K562 (cell line): ENCODE measurements at regions not wholly inside any gene's neighbourhood (a gene's known extent, or its start where the extent isn't known, plus 50 kb on each side); places are given as distances from the start of the nearest gene placed in this dataset.

Experiments used
- CTBP1 ChIP-seq: fragments of 450-650 bp; IDR thresholded peaks from 2 replicates; pipeline ENCODE4 v1.6.1; 2016; ENCODE audit warnings: borderline replicate concordance
- EGR1 ChIP-seq: fragments of 450-650 bp; conservative IDR thresholded peaks from 2 replicates; pipeline ENCODE4 v1.6.1; 2017; ENCODE audit warnings: mild to moderate bottlenecking
- FOXJ3 ChIP-seq: sonication (generic); formaldehyde crosslinking; IDR thresholded peaks from 2 replicates; pipeline ENCODE4 v1.4.0; 2020; ENCODE audit warnings: mild to moderate bottlenecking, missing genetic modification reagents
- JUN ChIP-seq, 2 experiments: sonication (generic) in 1 of 2; formaldehyde crosslinking in 1 of 2; IDR thresholded peaks; 2 replicates each; pipeline versions ENCODE4 v1.6.1 to v1.8.0; 2012 to 2022; ENCODE audit warnings: borderline replicate concordance in 2 of 2, mild to moderate bottlenecking in 2 of 2, improper control_type of control experiment in 1 of 2, low read depth in 1 of 2, low read length in 1 of 2, missing genetic modification reagents in 1 of 2
- NR2C2 ChIP-seq, 2 experiments: fragments of 200-800 bp in 1 of 2; sonication (Bioruptor generic) in 1 of 2; sonication (generic) in 1 of 2; formaldehyde crosslinking in 1 of 2; IDR thresholded peaks; 2 replicates each; pipeline versions ENCODE4 v1.6.1 to v1.8.0; 2016 to 2022; ENCODE audit warnings: mild to moderate bottlenecking in 1 of 2, missing compliant biosample characterization in 1 of 2, missing genetic modification characterization in 1 of 2, missing genetic modification reagents in 1 of 2
- PYGO2 ChIP-seq: fragments of 450-650 bp; IDR thresholded peaks from 2 replicates; pipeline ENCODE4 v1.6.1; 2016; ENCODE audit warnings: mild to moderate bottlenecking, missing genetic modification characterization, moderate library complexity, missing compliant biosample characterization
- RNF2 ChIP-seq: sonication (generic); IDR thresholded peaks from 2 replicates; pipeline ENCODE4 v1.6.1; 2016
- SMC3 ChIP-seq: conservative IDR thresholded peaks from 2 replicates; pipeline ENCODE4 v1.6.1; 2011; ENCODE audit warnings: low read depth, low read length, improper control_type of control experiment; ENCODE audit not compliant: insufficient read depth
- SREBF2 ChIP-seq: sonication (generic); formaldehyde crosslinking; IDR thresholded peaks from 2 replicates; pipeline ENCODE4 v1.4.0; 2020; ENCODE audit warnings: mild to moderate bottlenecking, missing genetic modification reagents
- YY1 ChIP-seq, 3 experiments: IDR thresholded peaks; 2 replicates each; pipeline ENCODE4 v1.6.1; 2011; ENCODE audit warnings: low read length in 2 of 3, mild to moderate bottlenecking in 2 of 3, moderate library complexity in 2 of 3, borderline replicate concordance in 1 of 3, control low read depth in 1 of 3, low read depth in 1 of 3; ENCODE audit not compliant: insufficient read depth in 3 of 3, insufficient replicate concordance in 2 of 3, control insufficient read depth in 1 of 3, insufficient read length in 1 of 3; ENCODE audit errors: extremely low read depth in 1 of 3
- ZC3H11A ChIP-seq: IDR thresholded peaks from 2 replicates; pipeline ENCODE4 v1.6.1; 2012; ENCODE audit warnings: low read depth, low read length, improper control_type of control experiment
- ZNF707 ChIP-seq: fragments of 250-450 bp; sonication (Bioruptor Pico); conservative IDR thresholded peaks from 2 replicates; pipeline ENCODE4 v1.8.0; 2022; ENCODE audit warnings: inconsistent platforms, mild to moderate bottlenecking, moderate library complexity
- TF ChIP-seq, protein P1 (sequence below): fragments of 250-450 bp; sonication (Bioruptor Pico); IDR thresholded peaks from 2 replicates; pipeline ENCODE4 v1.4.0; 2020; ENCODE audit warnings: mild to moderate bottlenecking

DNA sequence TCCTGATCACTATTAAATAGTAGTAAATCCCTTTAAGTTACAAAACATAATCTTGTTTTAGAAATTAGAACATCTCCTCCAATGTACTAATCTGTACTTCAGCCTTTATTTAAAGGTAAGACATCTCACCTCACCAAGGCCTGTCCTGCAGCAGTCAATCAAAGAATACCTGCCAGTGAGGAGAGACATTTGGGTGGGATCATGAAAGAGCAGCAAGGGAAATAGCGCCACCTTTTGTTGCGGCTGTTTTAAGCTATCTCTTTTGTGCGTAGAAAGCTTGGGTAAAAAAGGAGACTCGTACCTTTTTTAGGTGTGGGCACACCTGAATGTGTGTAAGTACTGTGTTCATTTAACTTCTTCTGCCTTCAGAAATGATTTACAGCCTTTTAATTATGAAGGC, 117.8 kb upstream of the TMTC1 start:
- TF ChIP-seq ZNF707 (CRISPR knock-in tag) (no peak), SMC3 (no peak), NR2C2 (CRISPR knock-in tag; IDR thresholded peaks at IDR 0.05) (no peak), NR2C2 (tag; IDR thresholded peaks at IDR 0.05) (no peak), CTBP1 (no peak), SREBF2 (CRISPR knock-in tag) (no peak), YY1 (IDR thresholded peaks at IDR 0.05; ENCODE audit: borderline replicate concordance in 1 of 3, control insufficient read depth in 1 of 3, extremely low read depth in 1 of 3, insufficient read depth in 3 of 3, insufficient read length in 1 of 3, insufficient replicate concordance in 2 of 3, low read depth in 1 of 3, low read length in 2 of 3) (no peak), JUN (IDR thresholded peaks at IDR 0.05; ENCODE audit: borderline replicate concordance, low read depth, low read length) (no peak), JUN (CRISPR knock-in tag; IDR thresholded peaks at IDR 0.05; ENCODE audit: borderline replicate concordance) (no peak), ZC3H11A (no peak), FOXJ3 (CRISPR knock-in tag) (no peak), RNF2 (no peak), EGR1 (no peak), PYGO2 (no peak)
- TF ChIP-seq, protein P1, sequence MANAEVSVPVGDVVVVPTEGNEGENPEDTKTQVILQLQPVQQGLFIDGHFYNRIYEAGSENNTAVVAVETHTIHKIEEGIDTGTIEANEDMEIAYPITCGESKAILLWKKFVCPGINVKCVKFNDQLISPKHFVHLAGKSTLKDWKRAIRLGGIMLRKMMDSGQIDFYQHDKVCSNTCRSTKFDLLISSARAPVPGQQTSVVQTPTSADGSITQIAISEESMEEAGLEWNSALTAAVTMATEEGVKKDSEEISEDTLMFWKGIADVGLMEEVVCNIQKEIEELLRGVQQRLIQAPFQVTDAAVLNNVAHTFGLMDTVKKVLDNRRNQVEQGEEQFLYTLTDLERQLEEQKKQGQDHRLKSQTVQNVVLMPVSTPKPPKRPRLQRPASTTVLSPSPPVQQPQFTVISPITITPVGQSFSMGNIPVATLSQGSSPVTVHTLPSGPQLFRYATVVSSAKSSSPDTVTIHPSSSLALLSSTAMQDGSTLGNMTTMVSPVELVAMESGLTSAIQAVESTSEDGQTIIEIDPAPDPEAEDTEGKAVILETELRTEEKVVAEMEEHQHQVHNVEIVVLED (CRISPR knock-in tag), result no peak
